K562 (cell line): ENCODE measurements at regions not wholly inside any gene's neighbourhood (a gene's known extent, or its start where the extent isn't known, plus 50 kb on each side); places are given as distances from the start of the nearest gene placed in this dataset.

ENCODE experiments used
- ARID4B ChIP-seq: sonication (generic); formaldehyde crosslinking; IDR thresholded peaks from 2 replicates; pipeline ENCODE4 v1.8.0; 2022; ENCODE audit warnings: mild to moderate bottlenecking, missing genetic modification reagents
- BDP1 ChIP-seq: IDR thresholded peaks from 3 replicates; pipeline ENCODE4 v1.6.1; 2011; ENCODE audit not compliant: insufficient read length, insufficient read depth
- CBFA2T2 ChIP-seq: fragments of 450-650 bp; conservative IDR thresholded peaks from 2 replicates; pipeline ENCODE4 v1.6.1; 2017; ENCODE audit warnings: mild to moderate bottlenecking
- CHD1 ChIP-seq: fragments of 200-600 bp; sonication (generic); IDR thresholded peaks from one replicate; pipeline ENCODE4 v1.6.1; 2012; ENCODE audit warnings: mild to moderate bottlenecking, moderate library complexity, low read length, inconsistent platforms
- CREB5 ChIP-seq: fragments of 250-450 bp; sonication (Bioruptor Pico); IDR thresholded peaks from 2 replicates; pipeline ENCODE4 v1.5.0; 2020; ENCODE audit warnings: mild to moderate bottlenecking
- FOXJ3 ChIP-seq: sonication (generic); formaldehyde crosslinking; IDR thresholded peaks from 2 replicates; pipeline ENCODE4 v1.4.0; 2020; ENCODE audit warnings: mild to moderate bottlenecking, missing genetic modification reagents
- HDAC3 ChIP-seq: fragments of 450-650 bp; IDR thresholded peaks from 2 replicates; pipeline ENCODE4 v1.6.1; 2018; ENCODE audit warnings: borderline replicate concordance, mild to moderate bottlenecking, moderate library complexity; ENCODE audit not compliant: partially characterized antibody
- JUN ChIP-seq, 2 experiments: sonication (generic) in 1 of 2; formaldehyde crosslinking in 1 of 2; IDR thresholded peaks; 2 replicates each; pipeline versions ENCODE4 v1.6.1 to v1.8.0; 2012 to 2022; ENCODE audit warnings: borderline replicate concordance in 2 of 2, mild to moderate bottlenecking in 2 of 2, improper control_type of control experiment in 1 of 2, low read depth in 1 of 2, low read length in 1 of 2, missing genetic modification reagents in 1 of 2
- KLF16 ChIP-seq: IDR thresholded peaks from 2 replicates; pipeline ENCODE4 v1.6.1; 2016; ENCODE audit warnings: antibody characterized with exemption
- MXD1 ChIP-seq: fragments of 250-450 bp; sonication (Bioruptor Pico); IDR thresholded peaks from 2 replicates; pipeline ENCODE4 v1.8.0; 2021; ENCODE audit warnings: borderline replicate concordance, mild to moderate bottlenecking, moderate library complexity; ENCODE audit not compliant: poor library complexity, severe bottlenecking
- NFRKB ChIP-seq: fragments of 450-650 bp; IDR thresholded peaks from 2 replicates; pipeline ENCODE4 v1.6.1; 2016; ENCODE audit warnings: low read depth
- PCBP1 ChIP-seq: fragments of 200-400 bp; formaldehyde crosslinking; IDR thresholded peaks from 2 replicates; pipeline ENCODE4 v1.6.1; 2018; ENCODE audit warnings: mild to moderate bottlenecking, low read depth, low read length; ENCODE audit not compliant: poor library complexity, severe bottlenecking
- RERE ChIP-seq: sonication (generic); formaldehyde crosslinking; IDR thresholded peaks from 2 replicates; pipeline ENCODE4 v1.8.0; 2023; ENCODE audit warnings: missing genetic modification reagents, mild to moderate bottlenecking, borderline replicate concordance
- SMARCA5 ChIP-seq: fragments of 450-650 bp; IDR thresholded peaks from 2 replicates; pipeline ENCODE4 v1.6.1; 2016
- SNRNP70 ChIP-seq: fragments of 200-400 bp; formaldehyde crosslinking; optimal IDR thresholded peaks from 2 replicates; pipeline ENCODE3; 2017; ENCODE audit warnings: low read depth, low read length
- ZNF41 ChIP-seq: fragments of 250-450 bp; sonication (Bioruptor Pico); conservative IDR thresholded peaks from 2 replicates; pipeline ENCODE4 v1.4.0; 2020; ENCODE audit warnings: mild to moderate bottlenecking

- no peak for TF ChIP-seq PCBP1
- TF ChIP-seq NFRKB = peak; percentile 48; the same call in 1 of the 2 replicates
- TF ChIP-seq HDAC3 = peak; percentile 48
- TF ChIP-seq CHD1 = no peak
- TF ChIP-seq SNRNP70 = no peak
- no peak for TF ChIP-seq MXD1 (CRISPR knock-in tag)
- 0 out of 2 replicates have a peak, but pooled peaks have one; percentile 25 for TF ChIP-seq ARID4B (CRISPR knock-in tag)
- no peak for TF ChIP-seq JUN (IDR thresholded peaks at IDR 0.05; ENCODE audit: borderline replicate concordance, low read depth, low read length)
- 0 out of 2 replicates have a peak, but pooled peaks have one; percentile 28 for TF ChIP-seq JUN (CRISPR knock-in tag; IDR thresholded peaks at IDR 0.05; ENCODE audit: borderline replicate concordance)
- no peak for TF ChIP-seq FOXJ3 (CRISPR knock-in tag)
- no peak for TF ChIP-seq CREB5 (CRISPR knock-in tag)
- no peak for TF ChIP-seq RERE (CRISPR knock-in tag)
- TF ChIP-seq CBFA2T2 = peak; percentile 37
- no peak for TF ChIP-seq ZNF41
- TF ChIP-seq KLF16 = no peak
- TF ChIP-seq BDP1 = no peak
- TF ChIP-seq SMARCA5 = no peak
Observed at GRCh38 chr15:95930659-95931375, 399.7 kb upstream of the NR2F2 start (continued).
